KMS-11 (cell line): ENCODE measurements at regions not wholly inside any gene's neighbourhood (a gene's known extent, or its start where the extent isn't known, plus 50 kb on each side); places are given as distances from the start of the nearest gene placed in this dataset.
"Not testable (repeated sequence)": the region's sequence is repeated elsewhere in the genome, so short reads cannot be mapped to it uniquely, and the experiment has no call there.

ENCODE experiments used
- H2AFZ ChIP-seq: fragments of 200-600 bp; sonication (generic); 2 replicates; pipeline ENCODE4 v1.6.1; 2016; ENCODE audit warnings: antibody characterized with exemption, mixed run types, low read depth
- H3K27ac ChIP-seq: fragments of 200-600 bp; sonication (generic); 2 replicates; pipeline ENCODE4 v1.6.1; 2016; ENCODE audit warnings: mild to moderate bottlenecking, mixed run types
- H3K27me3 ChIP-seq: fragments of 200-600 bp; sonication (generic); 2 replicates; pipeline ENCODE4 v1.6.1; 2017; ENCODE audit warnings: mild to moderate bottlenecking, low read depth, mixed run types, moderate library complexity; ENCODE audit not compliant: insufficient read depth
- H3K36me3 ChIP-seq: fragments of 200-600 bp; sonication (generic); 2 replicates; pipeline ENCODE4 v1.6.1; 2017; ENCODE audit warnings: mild to moderate bottlenecking, mixed run types; ENCODE audit not compliant: insufficient read depth
- H3K4me1 ChIP-seq: fragments of 200-600 bp; sonication (generic); 2 replicates; pipeline ENCODE4 v1.6.1; 2016; ENCODE audit warnings: mild to moderate bottlenecking, low read depth, mixed run types; ENCODE audit not compliant: poor library complexity, severe bottlenecking
- H3K4me2 ChIP-seq: fragments of 200-600 bp; sonication (generic); 2 replicates; pipeline ENCODE4 v1.7.0; 2016; ENCODE audit warnings: mild to moderate bottlenecking, mixed run types
- H3K4me3 ChIP-seq: fragments of 200-600 bp; sonication (generic); IDR thresholded peaks from 2 replicates; pipeline ENCODE4 v1.6.1; 2017; ENCODE audit warnings: low read depth, low read length, mixed read lengths; ENCODE audit not compliant: insufficient read depth
- H3K79me2 ChIP-seq: fragments of 200-600 bp; sonication (generic); 2 replicates; pipeline ENCODE4 v1.6.1; 2016; ENCODE audit warnings: low read depth, mixed run types; ENCODE audit not compliant: insufficient read depth
- H3K9ac ChIP-seq: fragments of 200-600 bp; sonication (generic); 2 replicates; pipeline ENCODE4 v1.6.1; 2016; ENCODE audit warnings: mild to moderate bottlenecking, mixed run types
- H4K20me1 ChIP-seq: fragments of 200-600 bp; sonication (generic); 2 replicates; pipeline ENCODE4 v1.6.1; 2016; ENCODE audit warnings: mild to moderate bottlenecking, mixed run types; ENCODE audit not compliant: insufficient read depth
- TF ChIP-seq, protein P1 (sequence below): fragments of 200-600 bp; sonication (generic); conservative IDR thresholded peaks from 2 replicates; pipeline ENCODE4 v1.6.1; 2017; ENCODE audit warnings: low read depth, mild to moderate bottlenecking, antibody characterized with exemption, low read length, moderate library complexity, mixed read lengths

DNA sequence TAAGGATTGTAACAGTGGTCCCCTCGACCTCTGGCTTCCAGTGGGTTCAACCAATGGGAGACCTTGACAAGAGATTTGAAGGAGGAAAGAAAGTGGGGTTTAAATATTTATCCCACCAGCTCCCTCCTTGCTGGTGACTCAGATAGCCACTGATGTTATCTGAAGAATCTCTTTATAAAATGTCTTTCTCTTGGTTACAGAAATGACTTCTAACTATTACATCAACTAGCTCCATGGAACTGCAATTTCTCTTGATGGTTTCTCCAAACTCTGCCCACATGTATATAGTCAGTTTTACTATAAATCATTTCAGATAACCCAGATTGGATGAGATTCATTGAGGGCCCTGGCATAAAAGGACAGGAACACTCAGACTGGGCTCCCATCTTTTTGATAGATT, 920.2 kb upstream of the SOX9 start:
- no peak overlapping the region for H3K9ac ChIP-seq
- TF ChIP-seq, protein P1, sequence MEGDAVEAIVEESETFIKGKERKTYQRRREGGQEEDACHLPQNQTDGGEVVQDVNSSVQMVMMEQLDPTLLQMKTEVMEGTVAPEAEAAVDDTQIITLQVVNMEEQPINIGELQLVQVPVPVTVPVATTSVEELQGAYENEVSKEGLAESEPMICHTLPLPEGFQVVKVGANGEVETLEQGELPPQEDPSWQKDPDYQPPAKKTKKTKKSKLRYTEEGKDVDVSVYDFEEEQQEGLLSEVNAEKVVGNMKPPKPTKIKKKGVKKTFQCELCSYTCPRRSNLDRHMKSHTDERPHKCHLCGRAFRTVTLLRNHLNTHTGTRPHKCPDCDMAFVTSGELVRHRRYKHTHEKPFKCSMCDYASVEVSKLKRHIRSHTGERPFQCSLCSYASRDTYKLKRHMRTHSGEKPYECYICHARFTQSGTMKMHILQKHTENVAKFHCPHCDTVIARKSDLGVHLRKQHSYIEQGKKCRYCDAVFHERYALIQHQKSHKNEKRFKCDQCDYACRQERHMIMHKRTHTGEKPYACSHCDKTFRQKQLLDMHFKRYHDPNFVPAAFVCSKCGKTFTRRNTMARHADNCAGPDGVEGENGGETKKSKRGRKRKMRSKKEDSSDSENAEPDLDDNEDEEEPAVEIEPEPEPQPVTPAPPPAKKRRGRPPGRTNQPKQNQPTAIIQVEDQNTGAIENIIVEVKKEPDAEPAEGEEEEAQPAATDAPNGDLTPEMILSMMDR, result no peak
- H3K27ac ChIP-seq, result no peak overlapping the region
- H3K4me2 ChIP-seq, result no peak overlapping the region
- no peaks in the 10 kb centered on the region for H3K27me3 ChIP-seq
- no peak overlapping the region for H3K4me3 ChIP-seq
- no peaks in the 10 kb centered on the region for H3K79me2 ChIP-seq
- H3K4me1 ChIP-seq, result no peaks in the 10 kb centered on the region
- no peaks in the 10 kb centered on the region for H4K20me1 ChIP-seq
- H3K36me3 ChIP-seq, result no peaks in the 10 kb centered on the region; the same call in 1 of the 2 replicates
- H2AFZ ChIP-seq, result no peak overlapping the region

DNA sequence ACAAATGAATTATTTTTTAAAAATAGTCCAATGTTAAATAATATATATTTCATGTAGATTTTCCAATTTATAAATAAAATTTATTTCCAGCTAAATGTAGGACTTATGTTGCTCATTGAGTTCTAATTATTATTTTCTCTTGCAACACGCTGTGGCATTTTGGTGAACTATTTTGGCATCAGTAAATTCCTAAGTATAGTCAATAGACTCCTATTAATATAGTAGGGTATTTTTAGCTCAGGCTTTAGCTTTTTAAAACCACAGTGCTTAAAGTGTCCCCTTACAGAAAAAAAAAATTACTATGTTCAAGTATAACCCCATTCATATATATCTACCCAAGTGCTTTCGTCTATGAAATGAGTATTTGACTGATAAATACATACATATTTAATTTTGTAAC, 919.2 kb upstream of the SOX9 start:
- Histone ChIP-seq H3K9ac (no peak overlapping the region), H3K4me2 (no peak overlapping the region), H2AFZ (no peak overlapping the region), H3K4me1 (no peaks in the 10 kb centered on the region), H3K4me3 (no peak overlapping the region), H3K27me3 (no peaks in the 10 kb centered on the region), H3K36me3 (no peaks in the 10 kb centered on the region; the same call in 1 of the 2 replicates), H3K79me2 (no peaks in the 10 kb centered on the region), H4K20me1 (no peaks in the 10 kb centered on the region), H3K27ac (no peak overlapping the region)
- TF ChIP-seq, protein P1, result no peak

DNA sequence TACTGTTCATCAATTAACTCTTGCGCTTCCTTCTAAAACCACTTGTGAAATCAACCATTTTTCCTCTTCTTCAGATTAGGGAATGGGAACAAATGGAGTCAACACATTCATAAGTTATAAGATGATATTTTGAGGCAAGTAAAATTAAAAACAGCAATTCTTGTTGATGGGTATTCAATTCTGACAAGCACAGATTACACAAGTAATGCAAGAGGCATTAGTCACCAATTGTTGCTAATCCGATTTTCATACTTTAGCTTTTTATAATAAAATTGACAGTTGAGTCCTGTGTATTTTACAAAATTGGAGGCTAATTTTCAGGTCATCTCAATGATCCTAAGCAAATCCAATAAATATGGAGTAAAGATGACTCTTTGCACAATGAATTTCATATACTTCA, 918.4 kb upstream of the SOX9 start:
- Histone ChIP-seq H3K9ac (no peak overlapping the region), H3K4me1 (no peaks in the 10 kb centered on the region), H2AFZ (no peak overlapping the region), H3K36me3 (no peaks in the 10 kb centered on the region; the same call in 1 of the 2 replicates), H3K4me3 (no peak overlapping the region), H3K27me3 (no peaks in the 10 kb centered on the region), H4K20me1 (no peaks in the 10 kb centered on the region), H3K4me2 (no peak overlapping the region), H3K79me2 (no peaks in the 10 kb centered on the region), H3K27ac (no peak overlapping the region)
- TF ChIP-seq, protein P1, result no peak

DNA sequence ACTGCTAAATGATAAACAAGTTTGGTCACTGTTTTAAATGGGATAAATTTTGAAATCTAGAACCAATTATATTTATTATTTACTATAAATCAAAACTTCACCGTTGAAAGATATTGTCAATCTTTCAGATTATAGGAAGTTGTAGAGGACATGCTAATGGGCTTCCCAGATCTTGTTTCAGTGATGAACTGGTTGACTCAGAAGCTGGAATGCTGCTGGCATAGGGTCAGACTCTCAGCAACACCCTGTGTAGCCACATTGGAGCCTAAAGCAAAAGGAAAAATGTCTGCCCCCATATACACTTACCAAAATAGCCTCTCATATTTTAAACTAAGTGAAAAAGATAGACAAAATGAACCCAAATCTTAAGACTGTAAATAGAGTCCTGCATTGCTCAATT, 916.9 kb upstream of the SOX9 start:
- no peak overlapping the region for H2AFZ ChIP-seq

DNA sequence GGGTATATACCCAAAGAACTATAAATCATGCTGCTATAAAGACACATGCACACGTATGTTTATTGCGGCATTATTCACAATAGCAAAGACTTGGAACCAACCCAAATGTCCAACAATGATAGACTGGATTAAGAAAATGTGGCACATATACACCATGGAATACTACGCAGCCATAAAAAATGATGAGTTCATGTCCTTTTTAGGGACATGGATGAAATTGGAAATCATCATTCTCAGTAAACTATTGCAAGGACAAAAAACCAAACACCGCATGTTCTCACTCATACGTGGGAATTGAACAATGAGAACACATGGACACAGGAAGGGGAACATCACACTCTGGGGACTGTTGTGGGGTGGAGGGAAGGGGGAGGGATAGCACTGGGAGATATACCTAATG, 914.9 kb upstream of the SOX9 start:
- H3K9ac ChIP-seq, H3K4me3 ChIP-seq, H3K27ac ChIP-seq, H4K20me1 ChIP-seq, H3K36me3 ChIP-seq, H3K4me1 ChIP-seq, H3K4me2 ChIP-seq, H3K27me3 ChIP-seq, H3K79me2 ChIP-seq, H2AFZ ChIP-seq: not testable (repeated sequence)

More for the DNA sequence above, 916.9 kb upstream of the SOX9 start:
- Histone ChIP-seq H4K20me1 (no peaks in the 10 kb centered on the region), H3K9ac (no peak overlapping the region), H3K4me3 (no peak overlapping the region), H3K79me2 (no peaks in the 10 kb centered on the region), H3K36me3 (no peaks in the 10 kb centered on the region; the same call in 1 of the 2 replicates), H3K4me1 (no peaks in the 10 kb centered on the region), H3K4me2 (no peak overlapping the region), H3K27me3 (no peaks in the 10 kb centered on the region), H3K27ac (no peak overlapping the region)
- TF ChIP-seq, protein P1, result no peak
